ENCODE measurements at regions not wholly inside any gene's neighbourhood (a gene's known extent, or its start where the extent isn't known, plus 50 kb on each side); places are given as distances from the start of the nearest gene placed in this dataset.

DNA sequence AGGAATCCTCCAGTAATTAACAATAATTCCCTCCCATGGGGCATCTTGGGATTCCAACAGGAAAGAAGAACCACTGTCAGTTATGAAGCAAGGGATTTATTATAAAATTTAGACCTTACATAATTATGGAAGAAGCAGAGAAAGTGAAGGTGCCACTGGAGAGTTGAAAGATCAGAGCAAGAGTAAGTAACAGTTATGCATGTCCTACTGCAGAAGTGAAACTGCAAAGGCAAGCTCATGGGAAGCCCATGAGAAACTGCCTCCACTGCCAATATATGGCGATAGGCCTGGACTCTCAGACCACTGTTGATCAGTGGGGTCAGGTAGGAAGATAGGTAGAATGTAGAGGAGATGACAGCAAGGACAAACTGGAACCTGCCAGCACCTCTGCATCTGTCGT lies 123.6 kb upstream of the ZNF648 start:
- H3K27ac ChIP-seq: no peak overlapping the region
- TF ChIP-seq EP300 (IDR thresholded peaks at IDR 0.05; ENCODE audit: low read depth) (no peak), POLR2AphosphoS5 (IDR thresholded peaks at IDR 0.05) (no peak), POLR2A (IDR thresholded peaks at IDR 0.05) (no peak)
- TF ChIP-seq, protein P1, sequence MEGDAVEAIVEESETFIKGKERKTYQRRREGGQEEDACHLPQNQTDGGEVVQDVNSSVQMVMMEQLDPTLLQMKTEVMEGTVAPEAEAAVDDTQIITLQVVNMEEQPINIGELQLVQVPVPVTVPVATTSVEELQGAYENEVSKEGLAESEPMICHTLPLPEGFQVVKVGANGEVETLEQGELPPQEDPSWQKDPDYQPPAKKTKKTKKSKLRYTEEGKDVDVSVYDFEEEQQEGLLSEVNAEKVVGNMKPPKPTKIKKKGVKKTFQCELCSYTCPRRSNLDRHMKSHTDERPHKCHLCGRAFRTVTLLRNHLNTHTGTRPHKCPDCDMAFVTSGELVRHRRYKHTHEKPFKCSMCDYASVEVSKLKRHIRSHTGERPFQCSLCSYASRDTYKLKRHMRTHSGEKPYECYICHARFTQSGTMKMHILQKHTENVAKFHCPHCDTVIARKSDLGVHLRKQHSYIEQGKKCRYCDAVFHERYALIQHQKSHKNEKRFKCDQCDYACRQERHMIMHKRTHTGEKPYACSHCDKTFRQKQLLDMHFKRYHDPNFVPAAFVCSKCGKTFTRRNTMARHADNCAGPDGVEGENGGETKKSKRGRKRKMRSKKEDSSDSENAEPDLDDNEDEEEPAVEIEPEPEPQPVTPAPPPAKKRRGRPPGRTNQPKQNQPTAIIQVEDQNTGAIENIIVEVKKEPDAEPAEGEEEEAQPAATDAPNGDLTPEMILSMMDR (IDR thresholded peaks at IDR 0.05): no peak
- intact Hi-C loops (cut with DNase I; ENCODE audit: low total_unique reads): no loop called here
- no peaks in the 10 kb centered on the region for H3K9me3 ChIP-seq
- no peaks in the 10 kb centered on the region for H3K27me3 ChIP-seq
- WGBS, 2 donors (ENCODE audit: low coverage in 1 of 2): 78 to 87% methylated on average over 1 to 2 of the region's 2 CpGs
- in situ Hi-C loops (cut with MboI; ENCODE audit: low pct_ligation_motif_present in 1 of 4, low pct_unique_long_range_greater_than_20kb in 1 of 4, low sequenced_read_pairs in 3 of 4): no loop called here
- no peaks in the 10 kb centered on the region for H3K36me3 ChIP-seq
- no peak overlapping the region for H3K4me3 ChIP-seq
- DNase-seq: no peak
- peaks cover 0 to 36% (median 7%) of the 10 kb centered on the region in 4 donors for H3K4me1 ChIP-seq

DNA sequence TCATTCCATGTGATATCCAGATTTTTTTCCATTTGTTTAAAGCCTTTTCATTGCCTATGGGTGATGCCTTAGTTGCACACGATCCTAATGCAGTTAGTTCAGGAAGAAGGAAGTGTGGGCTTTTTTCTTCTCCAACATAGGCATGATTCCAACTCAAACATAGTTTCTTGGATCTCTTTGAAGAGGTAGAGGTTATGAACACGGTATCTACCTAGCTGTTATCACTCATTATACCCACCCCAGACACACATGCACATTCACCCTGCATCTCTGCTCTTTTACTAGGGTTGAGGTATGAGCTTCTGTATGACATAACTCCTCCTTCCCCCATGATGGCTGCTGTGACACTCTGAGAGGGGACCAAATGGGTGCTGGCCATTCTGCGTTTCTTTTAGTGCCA lies 122.1 kb upstream of the ZNF648 start:
- 33 to 48% methylated on average over 1 to 3 of the region's 3 CpGs for WGBS, 2 donors (ENCODE audit: low coverage in 1 of 2)
- peak overlapping the region; percentile 32 to 71 (median 57) for H3K27ac ChIP-seq
- H3K4me1 ChIP-seq: peaks cover 0 to 36% (median 7%) of the 10 kb centered on the region in 4 donors

DNA sequence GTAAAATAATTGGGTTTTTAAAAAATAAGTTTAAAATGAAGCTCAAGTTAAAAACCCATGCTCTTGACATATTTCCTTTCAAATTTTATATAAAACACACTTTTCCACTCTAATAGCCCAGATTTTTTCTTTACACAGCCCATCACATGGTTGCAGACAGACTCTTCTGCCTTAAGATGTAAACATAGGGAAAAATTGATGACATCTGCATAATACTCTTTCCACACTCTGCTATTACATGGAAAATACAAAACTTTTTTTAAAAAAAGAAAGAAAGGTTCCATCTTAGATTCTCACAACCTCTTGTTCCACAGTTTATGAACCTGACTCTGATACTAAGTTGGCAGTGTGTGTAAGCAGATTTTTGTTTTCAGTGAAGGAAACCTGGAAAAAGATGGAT lies 120.8 kb upstream of the ZNF648 start:
- DNase-seq: no peak
- intact Hi-C loops (cut with DNase I; ENCODE audit: low total_unique reads) (no loop called here), in situ Hi-C loops (cut with MboI; ENCODE audit: low pct_ligation_motif_present in 1 of 4, low pct_unique_long_range_greater_than_20kb in 1 of 4, low sequenced_read_pairs in 3 of 4) (no loop called here)
- no peaks in the 10 kb centered on the region for H3K27me3 ChIP-seq
- H3K4me1 ChIP-seq: peaks cover 0 to 36% (median 7%) of the 10 kb centered on the region in 4 donors
- no peaks in the 10 kb centered on the region for H3K9me3 ChIP-seq
- TF ChIP-seq POLR2A (IDR thresholded peaks at IDR 0.05): no peak
- TF ChIP-seq, protein P1 (IDR thresholded peaks at IDR 0.05): no peak
- no peak for TF ChIP-seq POLR2AphosphoS5 (IDR thresholded peaks at IDR 0.05)
- no peak for TF ChIP-seq EP300 (IDR thresholded peaks at IDR 0.05; ENCODE audit: low read depth)
- H3K36me3 ChIP-seq: no peaks in the 10 kb centered on the region
- H3K27ac ChIP-seq: peak overlapping the region in 1 of 4 donors; percentile 61
- H3K4me3 ChIP-seq: no peak overlapping the region

More for the DNA sequence above, 122.1 kb upstream of the ZNF648 start:
- no peak for DNase-seq
- Histone ChIP-seq H3K27me3 (no peaks in the 10 kb centered on the region), H3K4me3 (no peak overlapping the region), H3K9me3 (no peaks in the 10 kb centered on the region), H3K36me3 (no peaks in the 10 kb centered on the region)
- in situ Hi-C loops (cut with MboI; ENCODE audit: low pct_ligation_motif_present in 1 of 4, low pct_unique_long_range_greater_than_20kb in 1 of 4, low sequenced_read_pairs in 3 of 4): no loop called here
- TF ChIP-seq POLR2AphosphoS5 (IDR thresholded peaks at IDR 0.05): peak in 2 of 3 donors; percentile 33 to 36
- TF ChIP-seq POLR2A (IDR thresholded peaks at IDR 0.05): no peak
- TF ChIP-seq, protein P1 (IDR thresholded peaks at IDR 0.05): no peak
- intact Hi-C loops (cut with DNase I; ENCODE audit: low total_unique reads): no loop called here

DNA sequence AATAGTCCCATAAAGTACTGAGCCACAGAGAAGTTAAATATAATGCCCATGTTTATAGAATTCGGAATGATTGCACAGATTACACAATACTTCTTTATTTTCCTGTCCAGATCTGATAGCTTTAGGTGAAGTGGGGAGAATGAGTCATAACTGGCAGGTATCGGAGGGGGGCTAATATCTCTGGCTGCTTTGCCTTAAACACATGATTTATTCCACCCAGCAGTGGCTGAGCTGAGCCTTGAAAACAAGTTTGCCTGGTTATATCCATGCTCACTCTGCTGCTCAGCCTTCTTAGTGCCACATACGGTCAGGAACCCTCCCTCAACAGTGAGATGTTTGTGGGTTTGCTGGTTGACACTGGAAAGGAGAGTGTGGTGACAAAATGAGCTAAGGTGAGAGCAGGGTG lies 119.7 kb upstream of the ZNF648 start:
- in situ Hi-C loops (cut with MboI; ENCODE audit: low pct_ligation_motif_present in 1 of 4, low pct_unique_long_range_greater_than_20kb in 1 of 4, low sequenced_read_pairs in 3 of 4): no loop called here
- Histone ChIP-seq H3K4me1 (peaks cover 0 to 37% (median 7%) of the 10 kb centered on the region in 4 donors), H3K9me3 (no peaks in the 10 kb centered on the region), H3K36me3 (no peaks in the 10 kb centered on the region), H3K27me3 (no peaks in the 10 kb centered on the region), H3K27ac (peak overlapping the region; percentile 23 to 61 (median 52)), H3K4me3 (no peak overlapping the region)
- peak; percentile 15 for DNase-seq
- intact Hi-C loops (cut with DNase I; ENCODE audit: low total_unique reads): no loop called here
- WGBS, 2 donors (ENCODE audit: low coverage in 1 of 2): 39 to 46% methylated on average over 2 to 3 of the region's 3 CpGs
- no peak for TF ChIP-seq EP300 (IDR thresholded peaks at IDR 0.05; ENCODE audit: low read depth)
- TF ChIP-seq, protein P1 (IDR thresholded peaks at IDR 0.05): no peak
- TF ChIP-seq POLR2AphosphoS5 (IDR thresholded peaks at IDR 0.05): peak in 2 of 3 donors; percentile 25 to 52
- peak; percentile 19 for TF ChIP-seq POLR2A (IDR thresholded peaks at IDR 0.05)
